Gastroesophageal sphincter (tissue), 3 donors: ENCODE measurements at regions not wholly inside any gene's neighbourhood (a gene's known extent, or its start where the extent isn't known, plus 50 kb on each side); places are given as distances from the start of the nearest gene placed in this dataset.

ENCODE experiments used
- POLR2AphosphoS5 ChIP-seq: sonication (generic); formaldehyde crosslinking; IDR thresholded peaks from one replicate; pipeline ENCODE4 v1.6.1; 2017; ENCODE audit warnings: antibody characterized with exemption
- TF ChIP-seq, protein P1 (sequence below), 4 experiments: fragments of 200-600 bp in 2 of 4; fragments of 450-650 bp in 2 of 4; sonication (generic) in 1 of 4; IDR thresholded peaks; one replicate each; pipeline ENCODE4 v1.5.1; 2017 to 2019; ENCODE audit warnings: antibody characterized with exemption in 4 of 4, mild to moderate bottlenecking in 2 of 4, moderate library complexity in 2 of 4

DNA sequence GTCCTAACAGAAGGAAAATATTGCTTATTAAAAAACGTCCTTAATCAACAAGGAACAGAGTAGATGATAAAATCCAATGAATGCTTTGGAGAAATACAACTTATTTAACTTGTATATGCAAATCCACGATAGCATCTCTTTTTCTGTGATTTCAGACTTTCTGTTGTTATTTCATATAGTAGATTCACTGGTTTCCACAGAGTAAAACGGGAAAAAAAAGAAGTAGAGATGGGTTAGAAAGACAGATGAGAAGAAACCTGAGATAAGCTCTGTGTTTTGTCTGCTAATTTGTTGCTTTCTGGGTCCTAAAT, 447.7 kb downstream of the RERGL start:
- no peak for TF ChIP-seq POLR2AphosphoS5
- TF ChIP-seq, protein P1, sequence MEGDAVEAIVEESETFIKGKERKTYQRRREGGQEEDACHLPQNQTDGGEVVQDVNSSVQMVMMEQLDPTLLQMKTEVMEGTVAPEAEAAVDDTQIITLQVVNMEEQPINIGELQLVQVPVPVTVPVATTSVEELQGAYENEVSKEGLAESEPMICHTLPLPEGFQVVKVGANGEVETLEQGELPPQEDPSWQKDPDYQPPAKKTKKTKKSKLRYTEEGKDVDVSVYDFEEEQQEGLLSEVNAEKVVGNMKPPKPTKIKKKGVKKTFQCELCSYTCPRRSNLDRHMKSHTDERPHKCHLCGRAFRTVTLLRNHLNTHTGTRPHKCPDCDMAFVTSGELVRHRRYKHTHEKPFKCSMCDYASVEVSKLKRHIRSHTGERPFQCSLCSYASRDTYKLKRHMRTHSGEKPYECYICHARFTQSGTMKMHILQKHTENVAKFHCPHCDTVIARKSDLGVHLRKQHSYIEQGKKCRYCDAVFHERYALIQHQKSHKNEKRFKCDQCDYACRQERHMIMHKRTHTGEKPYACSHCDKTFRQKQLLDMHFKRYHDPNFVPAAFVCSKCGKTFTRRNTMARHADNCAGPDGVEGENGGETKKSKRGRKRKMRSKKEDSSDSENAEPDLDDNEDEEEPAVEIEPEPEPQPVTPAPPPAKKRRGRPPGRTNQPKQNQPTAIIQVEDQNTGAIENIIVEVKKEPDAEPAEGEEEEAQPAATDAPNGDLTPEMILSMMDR (IDR thresholded peaks at IDR 0.05), result no peak
